Central memory CD4-positive, alpha-beta T cell (primary cell): ENCODE measurements at regions not wholly inside any gene's neighbourhood (a gene's known extent, or its start where the extent isn't known, plus 50 kb on each side); places are given as distances from the start of the nearest gene placed in this dataset.

Experiments
- DNase-seq: peaks from one replicate; pipeline ENCODE4 v3.0.0; 2022

DNA sequence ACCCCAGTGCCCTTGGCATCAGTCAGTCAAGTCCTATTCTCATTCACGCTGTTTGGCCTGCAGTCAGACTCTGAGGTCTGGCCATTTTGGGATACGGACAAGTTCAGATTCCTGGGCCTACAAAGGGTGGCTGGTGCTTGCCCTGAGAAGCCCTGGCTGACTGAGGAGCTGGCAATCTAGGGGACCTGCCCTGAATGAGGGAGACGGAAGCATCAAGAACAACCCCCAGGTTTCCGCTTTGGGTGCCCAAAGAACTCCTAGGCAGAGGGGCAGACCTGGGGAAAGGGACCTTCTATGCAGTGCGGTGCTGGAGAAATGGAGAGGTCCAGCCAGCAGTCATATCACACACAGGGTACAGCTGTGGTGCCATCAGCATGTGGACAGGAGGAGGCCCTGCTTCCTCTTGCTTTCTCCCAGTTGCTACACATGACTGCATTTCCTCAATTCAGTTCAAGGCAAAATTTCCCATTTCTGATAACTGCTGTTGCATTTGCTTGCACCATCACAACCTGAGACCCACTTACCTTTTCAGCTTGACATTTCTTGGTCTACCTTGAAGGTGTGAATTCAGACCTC, 70.9 kb upstream of the LGALSL start:
- no peak for DNase-seq

- DNase-seq = no peak
These were observed 70.1 kb upstream of the LGALSL start for GRCh38 chr2:64383881-64384280.

DNA sequence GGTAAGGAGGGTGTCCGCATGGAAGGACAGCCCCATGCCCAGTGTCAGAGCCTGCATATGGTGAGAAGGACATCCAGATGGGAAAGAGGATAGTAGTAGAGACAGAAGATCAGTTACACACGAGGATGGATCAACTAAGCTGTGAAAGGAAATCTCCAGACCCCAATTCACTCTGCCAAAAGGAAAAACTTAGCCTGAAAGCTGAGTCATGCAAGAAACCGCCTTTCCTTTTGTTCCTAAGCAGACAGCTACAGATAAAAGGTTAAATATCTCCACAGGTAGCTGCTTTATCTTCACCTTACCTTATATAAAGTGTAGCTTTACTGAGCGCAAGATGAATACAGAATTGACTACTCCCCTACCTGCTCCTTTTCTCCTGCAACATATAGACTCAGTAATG, 67.3 kb upstream of the LGALSL start:
- no peak for DNase-seq

DNA sequence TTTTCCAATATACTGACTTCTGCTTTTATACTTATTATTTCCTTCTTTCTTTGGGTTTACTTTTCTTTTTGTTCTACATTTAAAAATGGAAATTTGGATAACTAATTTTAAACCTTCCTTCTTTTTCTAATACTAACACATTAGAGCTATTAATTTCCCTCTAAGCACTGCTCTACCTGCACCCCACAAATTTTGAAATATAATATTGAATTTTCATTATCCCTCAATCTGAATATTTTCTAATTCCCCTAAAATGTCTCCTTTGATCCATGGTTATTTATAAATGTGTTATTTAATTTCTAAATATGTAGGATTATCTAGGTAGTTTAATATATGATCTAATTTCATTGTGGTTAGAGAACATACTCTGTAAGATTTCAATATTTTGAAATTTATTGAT, 63.4 kb upstream of the LGALSL start:
- DNase-seq = no peak

DNA sequence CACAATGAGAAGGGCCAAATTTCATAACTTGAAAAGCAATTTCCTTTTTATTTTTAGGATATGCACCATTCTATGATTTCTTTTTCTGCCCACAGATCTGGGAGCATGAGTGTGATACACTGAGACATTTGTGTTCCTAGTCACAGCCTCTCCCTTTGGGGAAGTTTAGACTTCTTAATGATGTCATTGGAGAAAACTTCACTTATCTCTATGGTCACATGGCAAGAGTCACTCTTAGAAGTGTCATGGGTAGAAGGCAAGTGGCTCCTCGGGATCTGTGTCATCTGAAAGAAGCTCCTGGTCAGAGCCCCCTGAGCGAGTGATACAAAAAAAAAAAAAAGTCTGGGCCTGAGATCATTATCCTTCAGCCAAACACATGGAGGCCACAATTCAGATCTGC, 62.5 kb upstream of the LGALSL start:
- no peak for DNase-seq

GRCh38 chr2:64391940-64392339, 62.0 kb upstream of the LGALSL start:
- no peak for DNase-seq

- no peak for DNase-seq
These were observed 61.4 kb upstream of the LGALSL start for GRCh38 chr2:64392529-64392928.

DNA sequence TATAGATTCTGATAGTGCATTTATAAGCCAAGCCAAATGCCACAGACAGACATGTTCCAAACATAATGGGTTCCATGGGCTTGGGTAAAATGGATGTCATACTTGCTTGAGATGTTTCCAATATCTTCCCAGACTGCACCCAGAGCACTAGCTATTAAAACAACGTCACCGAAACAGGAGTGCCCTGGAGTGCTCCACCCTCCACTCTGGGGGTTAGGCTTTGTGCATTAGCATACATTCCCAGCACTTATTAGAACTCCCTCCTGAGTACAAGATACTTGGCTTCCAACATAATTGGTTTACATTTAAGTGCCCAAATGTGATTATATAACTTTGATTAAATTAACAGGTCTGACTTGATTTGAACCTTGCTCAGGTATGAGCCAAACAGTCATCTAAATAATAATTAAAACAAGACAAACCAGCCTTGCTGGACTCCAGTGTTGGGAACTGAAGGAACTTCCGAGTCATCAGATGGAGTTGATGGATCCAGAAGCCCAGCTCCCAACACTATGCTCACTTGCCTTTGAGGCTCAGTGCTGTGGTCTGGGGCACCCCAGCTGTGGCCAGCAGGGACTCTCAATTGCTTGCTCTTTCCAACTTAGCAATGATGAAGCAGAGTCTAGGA, 60.5 kb upstream of the LGALSL start:
- DNase-seq = no peak

- DNase-seq = no peak
These were observed 59.8 kb upstream of the LGALSL start for GRCh38 chr2:64394153-64394552.

DNA sequence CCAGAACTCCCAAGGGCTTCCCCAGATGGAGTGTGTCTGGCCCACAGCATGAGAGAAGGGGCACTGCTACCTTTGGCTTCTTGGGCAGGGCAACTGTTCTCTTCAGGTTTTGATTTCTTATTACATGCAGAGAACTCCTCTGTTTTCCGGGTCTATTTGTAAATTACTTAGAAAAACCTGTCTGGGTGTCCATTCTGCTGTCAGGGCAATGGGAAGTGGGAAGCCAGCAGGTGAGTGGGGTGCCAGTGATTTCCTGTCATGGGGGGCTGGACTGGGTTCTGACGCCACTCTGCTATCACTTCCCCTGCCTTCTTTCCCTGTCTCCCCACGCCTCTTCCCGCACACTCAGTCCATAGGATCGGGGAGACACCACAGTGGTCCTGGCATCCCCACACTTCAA, 58.0 kb upstream of the LGALSL start:
- DNase-seq = no peak

- DNase-seq = no peak
These were observed 57.4 kb upstream of the LGALSL start for GRCh38 chr2:64396551-64396950.

DNA sequence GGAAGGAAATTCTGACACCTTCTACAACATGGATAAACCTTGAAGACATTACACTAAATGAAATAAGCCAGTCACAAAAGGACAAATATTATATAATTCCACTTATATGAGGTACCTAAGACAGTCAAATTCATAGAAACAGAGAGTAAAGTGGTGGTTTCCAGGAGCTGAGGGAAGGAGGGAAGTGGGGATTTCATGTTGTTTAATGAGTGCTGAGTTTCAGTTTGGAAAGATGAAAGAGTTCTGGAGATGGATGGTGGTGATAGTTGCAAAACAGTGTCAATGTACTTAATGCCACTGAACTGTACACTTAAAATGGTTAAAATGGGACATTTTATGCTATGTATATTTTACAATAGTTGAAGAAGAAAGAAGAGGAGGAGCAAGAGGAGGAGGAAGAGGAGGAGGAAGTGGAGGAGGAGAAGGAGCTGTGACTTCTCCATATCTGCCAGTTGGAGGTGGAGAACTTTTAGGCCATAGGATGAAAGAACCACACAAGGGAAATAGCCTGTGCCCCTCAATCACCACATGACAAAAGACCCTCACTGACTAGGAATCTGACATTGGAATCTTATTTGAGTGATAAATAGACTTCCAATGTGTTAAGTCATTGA, 55.3 kb upstream of the LGALSL start:
- no peak for DNase-seq

GRCh38 chr2:64399521-64399920, 54.4 kb upstream of the LGALSL start:
- no peak for DNase-seq

GRCh38 chr2:64400105-64400728, 53.7 kb upstream of the LGALSL start:
- no peak for DNase-seq

GRCh38 chr2:64400733-64401528, 53.0 kb upstream of the LGALSL start:
- DNase-seq = no peak

DNA sequence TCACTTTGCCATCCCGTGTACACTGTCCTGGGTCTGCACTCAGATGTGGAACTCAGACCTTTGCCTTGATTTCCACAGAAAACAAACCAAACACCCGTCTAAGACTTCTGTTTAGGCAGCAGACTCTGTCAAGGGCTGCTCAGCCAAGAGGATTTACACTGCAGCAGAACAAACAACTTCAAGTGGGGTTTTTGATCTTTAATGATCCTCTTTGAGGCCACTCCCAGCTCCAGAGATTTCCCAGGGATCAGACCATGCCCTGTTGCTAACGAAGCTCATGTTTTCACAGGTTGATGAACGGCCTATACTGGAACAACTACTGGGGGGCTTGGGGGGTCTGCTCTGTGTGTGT, 52.5 kb upstream of the LGALSL start:
- no peak for DNase-seq

DNA sequence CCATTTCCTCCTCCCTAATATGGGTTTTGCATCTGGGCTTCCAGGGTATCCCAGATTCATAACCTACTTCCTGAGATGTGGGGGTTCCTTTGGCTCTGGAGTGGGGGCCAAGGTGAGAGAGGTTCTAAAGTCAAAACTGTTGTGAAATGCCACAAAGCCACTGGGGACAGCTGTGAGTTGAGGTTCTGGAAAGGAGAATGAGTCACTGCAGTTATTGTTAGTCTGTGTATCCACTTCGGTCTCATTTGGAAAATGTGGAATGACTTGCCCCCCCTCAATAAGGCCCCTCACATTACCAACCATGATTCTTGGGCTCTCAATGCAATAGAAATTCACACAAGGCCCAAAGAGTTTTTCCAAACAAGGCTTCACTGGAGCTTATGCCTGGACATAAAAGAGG, 51.1 kb upstream of the LGALSL start:
- DNase-seq = no peak

DNA sequence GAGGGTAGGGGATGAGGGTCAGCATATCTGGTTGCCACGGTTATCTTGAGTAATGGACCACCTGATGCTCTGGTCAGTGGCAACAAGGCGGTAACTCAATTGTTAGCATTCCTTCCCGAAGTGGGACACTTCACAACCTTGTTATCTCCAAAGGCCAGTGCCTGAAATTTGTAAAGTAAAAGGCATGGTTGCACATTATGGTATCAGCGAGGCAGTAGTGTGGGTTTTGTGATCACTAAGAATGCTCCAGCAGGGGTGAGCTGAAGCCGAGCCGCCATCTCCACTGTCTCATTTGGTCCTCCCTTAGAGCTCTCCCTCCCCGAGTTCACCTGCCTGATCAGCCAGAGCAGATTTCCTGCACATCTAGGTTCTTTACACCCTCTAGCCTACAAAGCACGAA, 50.5 kb upstream of the LGALSL start:
- no peak for DNase-seq

GRCh38 chr2:64404002-64404731, 49.8 kb upstream of the LGALSL start:
- DNase-seq = no peak
